Astrocyte (in vitro differentiated cells and primary cell): ENCODE measurements at regions not wholly inside any gene's neighbourhood (a gene's known extent, or its start where the extent isn't known, plus 50 kb on each side); places are given as distances from the start of the nearest gene placed in this dataset.

Experiments
- CTCF ChIP-seq: IDR thresholded peaks from 2 replicates; pipeline ENCODE4 v1.5.1; 2011; ENCODE audit warnings: low read depth, mild to moderate bottlenecking, inconsistent platforms, low read length, moderate library complexity; ENCODE audit not compliant: insufficient read depth
- EZH2 ChIP-seq: IDR thresholded peaks from 2 replicates; pipeline ENCODE4 v1.6.1; 2012; ENCODE audit warnings: mild to moderate bottlenecking, low read length, inconsistent platforms; ENCODE audit not compliant: insufficient read depth

DNA sequence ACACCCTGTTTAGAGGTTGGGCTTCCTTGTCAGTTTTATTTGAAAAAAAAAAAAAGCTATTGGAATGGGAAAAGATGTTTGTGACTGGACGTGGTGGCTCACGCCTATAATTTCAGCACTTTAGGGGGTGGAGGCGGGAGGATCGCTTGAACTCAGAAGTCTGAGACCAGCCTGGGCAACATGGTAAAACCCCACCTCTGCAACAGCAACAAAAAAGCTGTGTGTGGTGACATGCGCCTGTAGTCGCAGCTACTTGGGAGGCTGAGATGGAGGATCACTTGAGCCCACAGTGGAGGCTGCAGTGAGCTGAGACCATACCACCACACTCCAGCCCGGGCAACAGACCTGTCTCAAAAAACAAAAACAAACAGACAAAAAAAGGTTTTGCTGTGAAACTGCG, 66.1 kb upstream of the SIAH1 start:
- TF ChIP-seq CTCF (no peak), EZH2 (no peak)
